AG08396 (cell line): ENCODE measurements at regions not wholly inside any gene's neighbourhood (a gene's known extent, or its start where the extent isn't known, plus 50 kb on each side); places are given as distances from the start of the nearest gene placed in this dataset.
"Not testable (repeated sequence)": the region's sequence is repeated elsewhere in the genome, so short reads cannot be mapped to it uniquely, and the experiment has no call there.

Experiments used
- DNase-seq: peaks from one replicate; pipeline ENCODE4 v3.0.0; 2012; ENCODE audit warnings: low spot score, mixed read lengths

GRCh38 chr3:127417709-127418559 lies 130.1 kb upstream of the PRR20G start:
- DNase-seq = no peak

- no peak for DNase-seq
Measured at GRCh38 chr3:127413871-127414270, 126.0 kb upstream of the PRR20G start.

DNA sequence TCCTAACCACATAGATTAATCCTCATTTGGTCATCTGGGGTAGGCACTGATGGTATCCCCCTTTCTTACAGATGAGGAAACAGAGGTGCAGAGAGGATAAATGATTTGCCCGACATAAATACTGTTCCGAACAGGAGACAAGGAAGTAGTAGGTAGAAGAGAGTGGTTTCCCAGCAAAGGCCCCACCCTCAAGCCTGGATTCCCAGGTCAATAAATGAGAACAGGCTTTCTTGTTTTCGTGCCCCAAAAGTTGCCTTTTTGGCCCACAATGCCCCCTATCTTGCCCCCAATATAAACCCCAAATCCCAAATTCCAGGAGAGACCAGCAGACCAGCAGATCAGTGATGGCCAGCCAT lies 125.5 kb upstream of the PRR20G start:
- DNase-seq = no peak

GRCh38 chr3:127412578-127413317 lies 124.9 kb upstream of the PRR20G start:
- no peak for DNase-seq

GRCh38 chr3:127411875-127412274 lies 124.0 kb upstream of the PRR20G start:
- not testable (repeated sequence) for DNase-seq

GRCh38 chr3:127411083-127411727 lies 123.4 kb upstream of the PRR20G start:
- no peak for DNase-seq

DNA sequence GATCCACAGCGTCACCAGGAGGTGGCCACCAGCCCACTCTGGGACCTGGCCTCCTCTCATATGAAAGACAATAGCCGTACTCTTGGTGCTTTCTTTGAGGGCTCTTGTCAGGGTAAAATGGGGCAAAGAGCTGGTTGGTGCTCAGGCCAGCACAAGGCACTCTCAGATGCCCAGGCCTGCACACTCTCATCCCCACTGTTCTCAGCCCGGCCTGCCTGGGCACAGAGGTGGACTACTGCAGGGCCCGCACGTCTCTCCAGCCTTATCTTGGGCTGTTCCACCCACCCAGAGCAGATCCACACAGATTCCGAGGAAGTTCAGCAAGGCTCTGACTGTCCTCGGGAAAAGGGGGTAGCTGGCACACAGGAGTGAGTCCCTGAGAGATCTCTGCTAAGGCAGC lies 122.8 kb upstream of the PRR20G start:
- no peak for DNase-seq

- no peak for DNase-seq
Measured at GRCh38 chr3:127410137-127410488, 122.3 kb upstream of the PRR20G start.

- DNase-seq = no peak
Measured at GRCh38 chr3:127409421-127410136, 121.7 kb upstream of the PRR20G start.

- DNase-seq = no peak
Measured at GRCh38 chr3:127408684-127409420, 121.0 kb upstream of the PRR20G start.

- no peak for DNase-seq
Measured at GRCh38 chr3:127408022-127408683, 120.3 kb upstream of the PRR20G start.

GRCh38 chr3:127407026-127407939 lies 119.4 kb upstream of the PRR20G start:
- no peak for DNase-seq

DNA sequence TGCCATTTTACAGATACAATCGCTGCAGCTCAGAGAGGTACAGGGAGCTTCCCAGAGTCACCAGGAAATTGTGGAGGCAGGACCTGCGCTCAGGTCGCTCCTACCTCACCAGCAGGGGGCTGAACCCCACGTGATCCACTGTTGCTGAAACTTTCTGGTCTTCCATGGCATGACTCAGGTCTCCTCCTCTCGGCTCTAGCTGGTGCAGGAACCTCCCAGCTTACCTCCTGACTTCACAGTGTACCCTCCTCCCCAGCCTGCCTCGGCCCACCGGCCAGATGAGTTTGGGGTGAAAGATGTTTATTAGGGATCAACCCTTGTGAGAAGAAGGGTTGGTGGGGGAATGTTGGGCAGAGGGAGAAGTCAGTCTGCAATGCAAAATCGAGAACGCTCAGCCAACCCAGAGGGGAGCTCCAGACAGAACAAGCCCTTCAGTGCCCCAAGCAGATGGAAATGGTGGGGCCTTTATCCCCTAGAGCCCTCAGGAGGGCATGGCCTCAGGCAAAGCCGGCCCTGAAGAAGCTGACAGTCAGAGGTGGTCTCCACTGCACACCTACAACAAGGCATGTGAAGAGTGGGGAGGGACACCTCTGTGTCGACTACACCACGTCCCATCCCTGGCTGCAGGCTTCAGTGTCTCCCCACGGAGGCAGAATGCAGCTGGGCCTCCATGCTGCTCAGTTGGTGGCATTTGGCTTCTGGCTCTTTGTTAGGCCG lies 118.6 kb upstream of the PRR20G start:
- DNase-seq = no peak

DNA sequence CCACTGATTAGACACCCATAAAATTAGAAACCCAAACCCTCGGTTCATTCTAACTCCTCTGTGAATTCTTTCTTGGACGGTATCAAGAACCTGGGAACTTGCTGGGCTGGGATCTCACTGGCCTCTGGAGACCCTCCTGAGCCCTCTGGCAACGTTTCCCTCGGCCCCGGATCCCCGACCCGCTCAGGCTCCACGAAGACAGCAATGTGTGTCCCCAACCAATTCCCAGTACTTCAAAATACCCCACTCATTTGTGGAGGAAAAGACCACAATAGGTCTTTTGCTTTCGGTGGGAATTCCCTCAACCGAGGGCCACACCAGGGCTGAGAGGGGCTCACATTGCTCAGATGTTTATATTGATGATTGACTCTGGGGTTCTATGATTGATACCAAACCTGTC lies 117.9 kb upstream of the PRR20G start:
- DNase-seq = no peak

- no peak for DNase-seq
Measured at GRCh38 chr3:127405010-127405598, 117.3 kb upstream of the PRR20G start.

DNA sequence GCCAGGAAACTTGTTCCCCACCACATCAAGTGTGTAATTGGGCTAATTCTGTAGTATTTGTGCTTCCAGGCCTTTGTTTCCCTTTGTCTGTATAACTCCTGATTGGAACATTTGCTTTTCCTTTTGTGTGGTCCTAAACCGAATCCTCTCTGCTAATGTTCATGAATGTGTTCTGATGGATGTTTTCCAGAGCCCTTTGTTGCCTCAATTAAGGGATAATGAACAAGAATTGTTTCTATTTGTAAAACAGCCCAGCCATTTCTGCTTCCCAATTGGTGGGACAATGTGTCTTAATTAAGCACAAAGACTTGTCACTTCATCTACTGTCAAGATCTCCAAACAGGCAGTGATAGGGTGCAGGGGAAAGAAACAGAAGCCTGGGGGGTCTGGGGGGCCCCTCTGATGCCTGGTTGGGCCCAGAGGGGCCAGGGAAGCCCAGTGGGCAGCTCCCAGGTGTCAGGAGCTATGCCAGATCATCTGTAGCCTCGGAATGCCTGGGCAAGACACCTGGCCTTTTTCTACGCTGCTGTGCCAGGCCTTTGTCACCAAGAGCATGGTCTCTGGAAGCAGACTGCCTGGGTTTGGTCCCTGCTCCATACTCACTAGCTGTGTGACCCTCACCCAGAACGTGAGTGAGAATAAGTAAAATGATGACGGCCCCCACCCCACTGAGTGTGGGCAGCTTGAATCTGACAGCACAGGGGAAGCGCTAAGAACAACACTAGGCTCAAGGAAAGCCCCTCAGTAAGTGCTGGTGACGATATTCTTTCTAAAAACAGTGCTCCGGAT lies 116.6 kb upstream of the PRR20G start:
- no peak for DNase-seq

GRCh38 chr3:127403795-127404194 lies 115.9 kb upstream of the PRR20G start:
- DNase-seq = no peak

- no peak for DNase-seq
Measured at GRCh38 chr3:127399154-127399553, 111.3 kb upstream of the PRR20G start.
